NCI-H2081 treated with DMSO at 0.1 percent for 48 hours (cell line): ENCODE measurements at regions not wholly inside any gene's neighbourhood (a gene's known extent, or its start where the extent isn't known, plus 50 kb on each side); places are given as distances from the start of the nearest gene placed in this dataset.
"Not testable (repeated sequence)": the region's sequence is repeated elsewhere in the genome, so short reads cannot be mapped to it uniquely, and the experiment has no call there.

Experiments
- DNase-seq: peaks from one replicate; lab custom pipeline; 2025; lab: John Stamatoyannopoulos, UW

DNA sequence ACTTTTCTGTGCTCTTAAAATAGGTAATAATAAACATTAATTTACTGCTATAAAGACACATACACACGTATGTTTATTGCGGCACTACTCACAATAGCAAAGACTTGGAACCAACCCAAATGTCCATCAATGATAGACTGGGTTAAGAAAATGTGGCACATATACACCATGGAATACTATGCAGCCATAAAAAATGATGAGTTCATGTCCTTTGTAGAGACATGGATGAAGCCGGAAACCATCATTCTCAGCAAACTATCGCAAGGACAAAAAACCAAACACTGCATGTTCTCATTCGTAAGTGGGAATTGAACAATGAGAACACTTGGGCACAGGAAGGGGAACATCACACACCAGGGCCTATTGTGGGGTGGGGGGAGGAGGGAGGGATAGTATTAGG, 97.4 kb upstream of the NR5A2 start:
- DNase-seq = not testable (repeated sequence)

DNA sequence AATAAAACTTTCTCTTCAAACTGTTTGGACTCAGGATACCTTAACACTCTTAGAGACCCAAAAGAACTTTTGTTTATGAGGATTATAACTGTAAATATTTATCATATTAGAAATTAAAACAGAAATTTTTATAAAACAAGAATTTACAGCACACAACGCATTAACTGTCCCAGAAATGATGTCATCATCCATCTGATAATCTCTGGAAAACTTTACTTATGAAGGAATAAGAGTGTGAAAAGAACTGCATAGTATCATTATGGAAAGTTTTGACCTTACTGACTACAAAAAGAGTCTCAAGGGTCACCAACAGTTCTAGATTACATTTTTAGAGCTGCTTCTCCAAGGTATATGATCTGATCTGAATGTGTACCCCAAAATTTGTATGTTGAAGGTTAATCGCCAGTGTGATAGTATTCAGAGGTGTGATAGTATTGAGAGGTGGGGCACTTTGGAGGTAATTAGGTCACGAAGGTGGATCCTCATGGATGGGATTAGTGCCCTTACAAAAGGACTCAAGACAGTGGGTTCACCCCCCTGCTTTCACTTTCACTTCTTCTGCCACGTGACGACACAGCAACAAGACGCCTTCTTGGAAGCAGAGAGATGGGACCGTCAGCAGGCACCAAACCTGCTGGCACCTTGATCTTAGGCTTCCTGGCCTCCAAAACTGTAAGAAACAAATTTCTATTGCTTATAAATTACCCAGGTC, 95.7 kb upstream of the NR5A2 start:
- no peak for DNase-seq

DNA sequence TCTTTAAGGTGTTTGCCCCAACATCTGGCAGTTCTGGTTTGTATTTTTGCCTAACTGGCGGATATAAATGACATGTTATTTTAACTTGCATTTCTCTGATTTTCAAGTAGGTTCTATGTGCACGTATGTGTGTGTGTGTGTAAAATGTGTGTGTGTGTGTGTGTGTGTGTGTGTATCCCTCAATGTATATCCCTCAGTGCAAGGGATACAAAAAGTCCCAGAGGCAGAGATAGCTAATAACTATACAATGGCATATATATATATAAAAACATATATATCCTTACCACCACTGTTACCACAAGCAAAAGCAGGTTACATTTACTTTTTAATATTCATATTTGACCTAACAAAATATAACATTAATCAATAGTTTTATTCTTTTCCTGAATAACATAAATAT, 95.0 kb upstream of the NR5A2 start:
- no peak for DNase-seq

DNA sequence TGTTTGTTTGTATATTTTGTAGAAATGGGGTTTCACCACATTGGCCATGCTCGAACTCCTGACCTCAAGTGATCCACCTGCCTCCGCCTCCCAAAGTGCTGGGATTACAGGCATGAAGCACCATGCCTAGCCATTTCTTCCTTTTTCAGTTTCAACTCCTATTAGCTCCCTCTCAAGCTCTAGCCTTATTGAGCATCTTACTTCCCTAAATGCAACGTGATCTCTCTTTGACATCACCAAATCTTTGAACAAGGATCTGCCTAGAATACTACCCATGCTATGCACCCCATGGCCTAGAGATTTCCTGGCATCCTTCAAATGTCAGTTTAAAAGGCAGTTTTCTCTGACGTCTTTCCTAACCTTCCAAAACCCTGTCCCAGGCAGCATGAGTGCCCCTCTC, 91.1 kb upstream of the NR5A2 start:
- no peak for DNase-seq

DNA sequence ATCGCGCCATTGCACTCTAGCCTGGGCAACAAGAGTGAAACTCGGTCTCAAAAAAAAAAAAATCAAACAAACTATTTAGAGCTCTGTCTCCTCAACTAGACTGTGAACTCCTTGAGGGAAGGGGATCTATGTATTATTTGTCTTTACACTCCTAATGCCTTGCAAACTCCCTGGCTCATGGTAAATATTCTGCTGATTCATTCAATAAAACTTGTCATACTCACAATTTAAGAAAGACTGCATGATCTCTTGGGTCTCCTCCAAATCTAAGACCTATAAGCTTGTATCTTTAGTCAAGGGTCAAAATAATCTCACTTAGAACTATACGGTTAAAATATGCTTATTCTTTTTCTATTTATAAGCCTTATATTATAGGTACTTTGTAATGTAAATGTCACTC, 90.3 kb upstream of the NR5A2 start:
- no peak for DNase-seq

DNA sequence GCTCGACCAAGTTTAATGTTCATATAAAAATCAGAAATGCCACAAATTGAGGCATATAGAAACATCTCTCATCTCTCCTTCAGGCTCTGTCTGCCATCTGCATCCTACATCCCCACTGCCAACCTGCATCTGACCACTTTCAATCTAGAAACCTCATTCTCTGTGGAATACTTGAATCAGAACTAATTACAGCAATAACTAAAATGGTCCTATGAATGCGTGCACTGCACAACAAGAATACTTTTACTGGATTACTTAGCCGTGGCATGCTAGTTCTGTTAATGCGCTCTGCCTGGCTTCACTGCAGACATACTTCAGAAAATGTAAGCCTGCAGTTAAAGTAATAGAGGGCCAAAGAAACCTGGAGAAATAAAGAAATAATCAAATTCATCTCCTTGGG, 89.8 kb upstream of the NR5A2 start:
- no peak for DNase-seq

DNA sequence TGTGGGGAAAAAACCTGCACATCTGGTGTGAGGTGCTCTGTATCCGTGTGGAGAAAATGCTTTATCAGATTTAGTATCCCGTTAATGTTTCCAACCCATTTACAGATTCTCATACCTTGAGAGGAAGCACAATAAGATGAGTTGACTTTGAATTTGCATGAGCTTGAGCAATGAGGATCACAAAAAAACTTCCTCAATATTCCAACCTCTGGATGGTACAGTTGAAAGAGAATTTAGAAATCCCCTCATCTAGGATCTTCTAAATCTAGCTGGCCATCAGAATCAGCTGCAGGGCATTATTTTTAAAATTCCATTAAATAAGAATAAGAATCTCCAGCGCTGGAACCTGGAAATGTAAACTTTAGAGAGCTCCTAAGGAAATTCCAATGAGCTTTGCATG, 82.5 kb upstream of the NR5A2 start:
- DNase-seq = no peak

DNA sequence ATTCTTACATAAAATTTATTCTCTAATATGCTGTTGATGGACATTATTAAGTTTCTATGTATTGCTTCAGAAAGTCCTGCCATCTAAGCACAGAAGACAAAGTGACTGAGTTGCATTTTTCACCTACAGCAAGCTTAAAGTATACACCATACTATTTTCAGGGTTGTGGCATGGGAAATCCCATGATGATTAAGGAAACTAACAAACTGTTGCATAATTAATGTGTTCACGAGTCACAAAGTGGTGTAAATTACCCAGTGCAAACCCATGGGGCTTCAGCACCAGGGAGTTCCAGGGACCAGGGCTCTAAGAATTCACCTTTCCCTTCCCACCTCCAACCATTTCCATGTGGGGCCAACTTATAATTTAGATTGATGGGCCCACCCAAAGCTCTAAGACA, 81.9 kb upstream of the NR5A2 start:
- DNase-seq = no peak

DNA sequence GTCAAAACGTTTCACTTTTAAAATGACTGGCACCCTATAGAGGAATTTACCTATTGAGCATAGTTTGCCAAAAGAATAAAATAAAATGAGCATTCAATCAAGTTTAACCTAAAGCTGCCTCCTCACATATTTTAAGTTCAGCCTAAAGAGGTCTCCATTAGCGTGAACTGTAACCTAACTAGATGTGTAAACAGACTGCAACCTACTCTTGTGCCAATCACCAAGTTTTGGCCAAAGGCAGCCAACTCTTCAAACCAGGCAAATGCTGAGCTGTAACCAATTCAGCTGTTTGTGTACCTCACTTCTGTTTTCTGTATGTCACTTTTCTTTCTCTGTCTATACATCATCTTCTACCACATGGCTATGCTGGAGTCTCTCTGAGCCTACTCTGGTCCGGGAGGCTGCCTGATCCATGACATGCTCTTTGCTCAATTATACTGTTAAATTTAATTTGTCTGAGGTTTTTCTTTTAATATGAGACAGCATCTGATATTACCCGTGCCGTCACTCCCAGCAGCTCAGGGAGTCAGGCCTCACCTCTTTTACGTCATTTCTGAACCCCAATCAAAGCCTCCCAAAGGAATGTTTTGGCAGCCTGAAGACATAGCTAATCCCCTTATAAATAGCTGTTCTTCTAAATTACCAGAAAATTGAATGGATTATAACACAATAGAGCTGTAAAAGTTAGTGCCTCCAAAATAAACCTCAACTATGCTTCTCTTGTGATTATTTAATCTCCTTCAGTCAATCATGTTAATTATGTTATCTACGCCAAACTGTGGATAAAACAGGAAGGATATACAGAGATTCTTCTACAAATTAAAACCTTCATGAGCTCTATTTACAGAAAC, 81.0 kb upstream of the NR5A2 start:
- DNase-seq = no peak

DNA sequence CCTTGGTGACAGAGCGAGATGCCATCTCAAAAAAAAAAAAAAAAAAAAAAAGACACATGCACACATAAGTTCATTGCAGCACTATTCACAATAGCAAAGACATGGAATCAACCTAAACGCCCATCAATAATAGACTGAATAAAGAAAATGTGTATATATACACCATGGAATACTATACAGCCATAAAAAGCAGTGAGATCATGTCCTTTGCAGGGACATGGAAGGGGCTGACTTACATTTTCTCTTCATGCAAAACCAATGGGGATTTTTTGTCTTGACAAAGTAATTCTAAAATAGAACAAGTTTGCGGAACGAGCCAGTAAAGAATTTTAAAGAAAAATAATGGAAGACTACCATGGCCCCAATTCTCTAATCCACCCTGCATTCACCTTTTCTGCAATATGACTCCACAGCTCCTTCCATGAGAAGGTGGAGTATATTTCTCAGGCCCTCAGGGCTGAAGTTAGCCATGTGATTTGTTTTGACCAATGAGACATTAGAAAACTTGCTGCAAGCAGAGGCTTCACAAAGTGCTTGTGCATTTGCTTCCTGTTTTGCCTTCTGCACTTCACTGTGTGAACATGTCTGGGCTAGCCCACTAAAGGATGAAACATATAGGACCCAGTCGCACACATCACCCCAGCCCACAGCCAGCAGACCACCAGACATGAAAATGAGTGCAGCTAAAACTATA, 78.8 kb upstream of the NR5A2 start:
- DNase-seq = no peak

DNA sequence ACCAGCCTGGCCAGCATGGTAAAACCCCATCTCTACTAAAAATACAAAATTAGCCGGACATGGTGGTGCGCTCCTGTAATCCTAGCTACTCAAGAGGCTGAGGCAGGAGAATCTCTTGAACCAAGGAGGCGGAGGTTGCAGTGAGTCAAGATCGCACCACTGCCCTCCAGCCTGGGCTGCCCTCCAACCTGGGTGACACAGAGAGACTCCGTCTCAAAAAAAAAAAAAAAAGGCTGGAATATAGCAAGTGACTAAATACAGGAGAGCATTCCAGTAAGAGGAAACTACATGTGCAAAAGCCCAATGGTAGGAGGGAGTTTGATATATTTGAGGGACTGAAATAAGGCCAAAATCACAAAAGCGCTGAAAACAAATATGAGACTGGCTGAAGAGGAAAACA, 76.5 kb upstream of the NR5A2 start:
- DNase-seq = not testable (repeated sequence)

DNA sequence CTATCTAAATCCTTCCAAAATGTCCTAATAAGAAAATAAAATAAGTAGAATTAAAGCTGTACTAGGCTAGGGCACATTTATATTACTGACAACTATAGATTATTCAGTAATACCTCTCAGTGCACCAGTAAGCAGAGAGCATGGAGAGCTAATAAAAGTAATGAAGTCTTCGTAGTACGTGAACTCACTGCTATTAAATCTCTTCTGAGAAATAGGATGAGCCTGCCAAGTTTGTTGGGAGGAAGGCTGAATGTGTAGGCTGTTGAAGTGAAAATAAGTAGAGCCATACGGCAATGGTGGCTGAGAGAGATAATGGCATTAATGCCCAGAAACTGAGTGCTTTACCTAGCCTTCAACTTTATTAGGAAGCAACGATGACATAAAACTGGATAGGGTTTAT, 73.9 kb upstream of the NR5A2 start:
- no peak for DNase-seq

DNA sequence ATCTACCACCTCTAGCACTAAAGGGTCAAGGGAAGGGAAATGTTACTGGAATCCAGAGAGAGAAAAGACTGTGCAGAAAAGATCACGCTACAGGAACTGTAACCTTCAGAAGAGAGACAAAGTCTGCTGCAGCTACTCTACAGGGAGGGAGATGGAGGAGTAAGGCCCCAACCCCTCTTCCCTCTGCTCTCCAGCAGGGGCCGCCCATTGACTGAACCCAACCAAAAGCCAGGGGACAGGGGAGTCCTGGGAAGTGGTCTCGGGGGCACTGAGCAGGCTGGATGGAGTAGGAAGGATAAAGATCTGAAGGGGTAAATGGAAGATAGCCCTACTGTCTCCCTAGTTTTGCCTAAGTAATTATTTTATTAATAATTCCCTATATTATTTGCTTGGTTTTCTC, 72.8 kb upstream of the NR5A2 start:
- no peak for DNase-seq

DNA sequence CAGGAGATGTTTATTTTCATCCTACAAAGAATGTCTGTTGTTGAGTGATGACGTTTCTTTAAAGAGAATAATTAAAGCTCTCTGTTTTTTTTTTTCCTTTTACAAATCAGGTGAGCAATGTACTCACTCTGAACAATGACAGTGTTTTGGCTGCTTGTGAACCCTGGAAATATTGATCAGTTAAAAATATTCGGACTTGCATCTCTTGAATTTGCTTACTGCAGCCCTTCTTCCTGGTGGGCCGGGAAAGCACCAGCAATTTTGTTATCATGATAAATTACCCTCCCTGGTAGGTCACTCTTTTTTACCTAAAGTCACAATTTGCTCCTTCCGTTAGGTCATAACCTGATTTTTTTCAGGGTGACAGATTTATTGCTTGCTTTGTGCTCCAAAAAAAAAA, 72.3 kb upstream of the NR5A2 start:
- DNase-seq = no peak

DNA sequence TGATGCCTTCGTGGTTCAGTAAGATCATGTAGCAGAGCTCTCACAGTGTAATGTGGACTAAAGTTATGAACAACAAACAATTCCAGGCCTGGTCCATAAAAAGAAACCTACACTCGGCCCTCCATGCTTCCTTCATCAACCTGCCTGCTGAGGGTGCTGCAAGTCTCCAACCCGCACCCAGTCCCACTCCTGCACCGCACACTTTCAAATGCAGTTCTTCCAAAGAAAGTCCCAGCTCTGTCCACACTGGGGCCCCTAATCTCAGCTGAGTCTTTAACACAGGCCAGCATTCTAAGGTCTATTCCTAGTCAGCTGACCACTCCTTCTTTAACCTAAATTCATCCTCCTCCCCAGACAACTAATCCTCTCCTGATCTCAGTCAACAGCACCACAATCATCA, 71.5 kb upstream of the NR5A2 start:
- no peak for DNase-seq

DNA sequence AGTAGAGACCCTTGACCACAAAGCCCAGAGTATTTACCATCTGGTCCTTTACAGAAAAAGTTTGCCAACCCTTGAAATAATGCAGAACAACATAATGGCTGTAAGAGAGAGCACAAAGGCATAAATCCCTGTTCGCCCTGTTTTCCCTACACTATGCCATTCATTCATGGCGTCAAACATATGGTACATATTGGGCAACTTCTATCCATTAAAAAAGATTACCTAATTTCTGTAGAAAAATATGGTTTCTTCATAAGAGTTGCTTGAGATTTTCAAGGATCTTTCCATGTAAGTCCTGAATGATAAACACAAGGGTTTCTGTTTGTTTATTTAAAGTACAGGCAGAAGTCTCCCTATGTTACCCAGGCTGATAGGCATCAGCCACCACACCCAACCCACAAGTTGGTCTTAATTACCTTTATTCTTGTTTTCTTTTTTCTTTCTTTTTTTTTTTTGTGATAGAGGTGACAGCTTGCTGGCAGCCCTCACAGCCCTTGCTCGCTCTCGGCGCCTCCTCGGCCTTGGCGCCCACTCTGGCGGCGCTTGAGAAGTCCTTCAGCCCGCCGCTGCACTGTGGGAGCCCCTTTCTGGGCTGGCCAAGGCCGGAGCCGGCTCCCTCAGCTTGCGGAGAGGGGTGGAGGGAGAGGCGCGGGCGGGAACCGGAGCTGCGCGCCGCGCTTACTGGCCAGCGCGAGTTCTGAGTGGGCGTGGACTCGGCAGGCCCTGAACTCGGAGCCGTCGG, 68.3 kb upstream of the NR5A2 start:
- DNase-seq = no peak

DNA sequence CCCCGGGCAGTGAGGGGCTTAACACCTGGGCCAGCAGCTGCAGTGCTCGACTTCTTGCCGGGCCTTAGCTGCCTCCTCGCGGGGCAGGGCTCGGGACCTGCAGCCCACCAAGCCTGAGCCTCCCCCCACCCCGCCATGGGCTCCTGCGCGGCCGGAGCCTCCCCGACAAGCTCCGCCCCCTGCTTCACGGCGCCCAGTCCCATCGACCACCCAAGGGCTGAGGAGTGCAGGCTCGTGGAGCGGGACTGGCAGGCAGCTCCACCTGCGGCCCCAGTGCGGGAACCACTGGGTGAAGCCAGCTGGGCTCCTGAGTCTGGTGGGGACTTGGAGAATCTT, 67.8 kb upstream of the NR5A2 start:
- DNase-seq = no peak

DNA sequence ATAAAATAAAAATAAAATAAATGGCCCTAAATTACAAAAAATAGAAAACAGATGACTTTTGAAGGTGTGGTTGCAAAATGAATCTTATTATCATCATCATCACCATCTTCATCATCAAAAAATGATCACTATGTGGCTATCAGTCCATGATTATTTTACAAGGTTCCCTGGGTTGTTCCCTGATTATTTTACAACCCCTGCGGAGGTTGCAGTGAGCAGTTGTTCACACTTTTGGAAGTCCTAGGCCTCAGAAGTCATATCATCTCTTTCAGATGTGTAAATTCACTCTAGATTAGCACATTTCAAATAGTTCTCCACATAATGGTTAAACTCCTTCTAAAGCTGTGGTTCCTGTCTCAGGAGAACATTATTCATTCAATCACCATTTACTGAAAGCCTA, 57.4 kb upstream of the NR5A2 start:
- DNase-seq = no peak

DNA sequence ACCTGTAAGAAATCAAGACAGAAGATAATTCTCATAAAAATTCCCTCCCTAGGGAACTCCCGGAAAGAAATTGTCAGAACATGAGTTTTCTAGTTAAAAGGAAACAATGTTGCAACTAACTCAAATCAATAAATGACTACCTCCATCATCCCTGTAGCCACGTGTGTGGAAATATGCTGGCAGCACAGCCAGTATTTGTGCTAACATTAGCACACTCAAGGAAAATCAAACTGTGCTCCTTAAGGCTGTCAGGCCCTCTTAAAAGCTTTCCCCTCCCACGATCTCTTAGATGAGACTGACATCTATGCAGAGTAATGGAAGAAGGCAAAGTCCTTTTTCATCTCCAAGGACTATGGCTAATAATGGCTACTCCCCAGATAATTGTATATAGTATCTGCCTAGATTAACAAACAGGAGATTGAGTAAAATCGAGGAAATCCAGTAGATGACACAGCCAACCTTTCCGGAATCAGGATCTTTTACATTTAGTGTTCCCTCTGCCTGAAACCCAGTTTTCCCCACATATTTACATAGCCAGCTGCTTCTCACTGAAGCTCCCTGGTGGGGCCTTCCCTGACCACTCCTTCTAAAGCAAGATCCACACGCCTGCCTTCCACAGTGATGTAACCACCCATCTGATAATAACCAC, 50.9 kb upstream of the NR5A2 start:
- no peak for DNase-seq
